GM06990 (cell line): ENCODE measurements at regions not wholly inside any gene's neighbourhood (a gene's known extent, or its start where the extent isn't known, plus 50 kb on each side); places are given as distances from the start of the nearest gene placed in this dataset.
A peak's percentile ranks its signal among the peaks of the same experiment; 100 is the strongest.

Source experiments
- DNase-seq: peaks from one replicate; pipeline ENCODE4 v3.0.0-alpha.2; 2011; ENCODE audit not compliant: insufficient read length; ENCODE audit errors: extremely low read depth
- H3K27me3 ChIP-seq: replicated peaks from 2 replicates; pipeline ENCODE4 v1.6.0; 2011; ENCODE audit warnings: low read length; ENCODE audit not compliant: control insufficient read depth, insufficient read depth
- H3K36me3 ChIP-seq: 2 replicates; pipeline ENCODE4 v1.5.1; 2011; ENCODE audit warnings: low read length; ENCODE audit not compliant: control insufficient read depth, insufficient read depth
- H3K4me3 ChIP-seq: replicated peaks from 2 replicates; pipeline ENCODE4 v1.5.1; 2011; ENCODE audit warnings: low read depth, mild to moderate bottlenecking, control low read depth, low read length
- CTCF ChIP-seq: IDR thresholded peaks from 2 replicates; pipeline ENCODE4 v1.5.1; 2011; ENCODE audit warnings: low read length, control low read depth, mild to moderate bottlenecking, inconsistent platforms; ENCODE audit not compliant: insufficient read depth, poor library complexity, severe bottlenecking

DNA sequence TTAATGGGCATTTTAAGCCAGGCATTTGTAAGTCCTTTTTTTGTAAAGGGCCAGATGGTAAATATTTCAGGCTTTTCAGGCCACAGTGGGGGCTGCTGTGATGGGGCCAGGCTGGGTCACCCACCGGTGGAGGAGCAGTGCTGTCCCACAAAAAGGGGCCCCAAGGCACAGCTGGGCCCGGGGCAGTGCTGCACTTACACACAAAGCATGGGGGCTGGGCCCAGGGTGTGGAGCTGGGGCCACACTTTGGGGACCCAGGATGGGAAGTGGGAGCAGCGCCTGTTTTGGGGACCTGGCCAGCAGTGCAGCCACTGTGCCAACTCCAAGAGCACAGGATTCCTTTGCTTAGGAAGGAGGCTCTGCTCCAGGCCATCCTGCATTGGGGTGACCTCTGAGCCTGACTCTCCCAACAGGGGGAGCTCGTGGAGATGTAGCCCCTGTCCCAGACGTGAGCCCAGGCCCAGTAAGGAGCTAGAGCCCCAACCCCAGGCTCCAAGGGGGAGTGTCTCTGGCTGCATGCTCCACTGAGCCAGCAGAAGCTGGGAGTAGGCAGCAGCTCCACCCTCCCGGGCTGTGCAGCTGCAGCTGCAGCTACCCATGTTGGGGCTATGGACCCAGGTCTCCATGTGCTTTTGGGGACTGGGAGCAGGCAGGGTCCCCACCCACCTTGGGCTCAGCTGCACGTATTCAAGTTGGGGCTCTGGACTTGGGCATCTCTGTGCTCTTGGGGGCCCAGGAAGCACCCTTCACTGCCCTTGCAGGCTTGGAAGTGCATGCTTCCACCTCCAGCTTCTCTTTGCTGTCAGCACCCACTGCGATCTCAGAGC is 1036.5 kb upstream of the CNTNAP5 start:
- no peak for TF ChIP-seq CTCF
- Histone ChIP-seq H3K36me3 (no peaks in the 10 kb centered on the region), H3K27me3 (no peaks in the 10 kb centered on the region)

DNA sequence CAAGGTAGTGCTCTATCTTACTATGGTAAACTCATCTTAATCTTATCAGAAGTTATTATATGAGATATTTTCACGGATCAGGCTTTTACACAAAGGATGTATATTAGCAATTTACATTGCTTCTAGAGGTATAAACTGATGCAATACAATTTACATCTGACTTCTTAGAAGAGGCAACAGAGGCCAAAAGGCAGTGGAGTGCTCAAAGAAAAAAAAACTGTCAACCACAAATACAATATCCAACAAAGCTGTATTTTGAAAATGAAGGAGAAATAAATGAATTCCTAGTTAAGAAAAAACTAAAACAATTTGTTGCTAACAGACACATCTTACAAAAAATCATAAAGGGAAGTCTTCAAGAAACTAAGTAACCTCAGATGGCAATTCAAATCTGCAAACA is 1031.5 kb upstream of the CNTNAP5 start:
- DNase-seq: no peak
- H3K27me3 ChIP-seq: no peaks in the 10 kb centered on the region
- H3K36me3 ChIP-seq: no peaks in the 10 kb centered on the region
- no peak for TF ChIP-seq CTCF
- H3K4me3 ChIP-seq: no peak overlapping the region

More for the DNA sequence above, 1036.5 kb upstream of the CNTNAP5 start:
- H3K4me3 ChIP-seq: no peak overlapping the region
- DNase-seq: peak; percentile 15

- no peak overlapping the region for H3K4me3 ChIP-seq
- peak; percentile 30 for DNase-seq
- TF ChIP-seq CTCF: no peak
- H3K36me3 ChIP-seq: no peaks in the 10 kb centered on the region
- no peaks in the 10 kb centered on the region for H3K27me3 ChIP-seq
Measured at GRCh38 chr2:122999258-122999657, 1025.8 kb upstream of the CNTNAP5 start.

- no peak for DNase-seq
- no peaks in the 10 kb centered on the region for H3K36me3 ChIP-seq
- no peaks in the 10 kb centered on the region for H3K27me3 ChIP-seq
- H3K4me3 ChIP-seq: no peak overlapping the region
- TF ChIP-seq CTCF: no peak
Measured at GRCh38 chr2:122999821-123000220, 1025.3 kb upstream of the CNTNAP5 start.

DNA sequence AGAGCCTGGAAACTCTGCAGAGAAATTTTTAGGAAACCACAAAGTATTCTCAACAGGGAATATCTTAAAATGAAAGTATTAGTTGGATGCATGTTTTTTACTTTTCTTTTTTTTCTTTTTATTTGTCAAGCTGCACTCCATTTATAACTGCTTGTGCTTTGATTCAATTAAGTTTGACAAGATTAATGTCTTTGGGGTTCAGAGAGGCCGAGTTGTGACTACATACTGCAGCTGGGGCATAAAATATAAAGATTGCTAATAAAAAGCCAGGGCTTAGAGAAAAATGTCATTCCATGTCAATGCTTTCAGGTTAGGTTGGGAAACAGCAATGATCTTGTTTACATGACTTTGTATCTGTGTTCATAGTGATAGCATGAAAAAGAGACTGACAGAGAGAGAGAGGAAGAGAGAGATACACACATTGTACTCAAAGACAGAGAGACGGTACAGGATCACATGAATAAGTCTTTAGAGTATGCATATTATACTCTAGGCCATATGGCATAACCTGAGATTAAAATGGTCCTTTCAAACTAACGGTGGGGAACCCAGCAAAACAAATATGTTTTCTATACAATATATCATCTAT is 1022.3 kb upstream of the CNTNAP5 start:
- no peak overlapping the region for H3K4me3 ChIP-seq
- DNase-seq: no peak
- TF ChIP-seq CTCF: no peak
- H3K36me3 ChIP-seq: no peaks in the 10 kb centered on the region
- H3K27me3 ChIP-seq: no peaks in the 10 kb centered on the region
